Choroid plexus epithelial cell (primary cell): ENCODE measurements at regions not wholly inside any gene's neighbourhood (a gene's known extent, or its start where the extent isn't known, plus 50 kb on each side); places are given as distances from the start of the nearest gene placed in this dataset.

ENCODE experiments used
- DNase-seq: peaks from one replicate; pipeline ENCODE4 v3.0.0-alpha.2; 2010; ENCODE audit warnings: low read depth
- H3K4me3 ChIP-seq: 2 replicates; pipeline ENCODE4 v1.5.1; 2011; ENCODE audit warnings: low read depth, mild to moderate bottlenecking, control low read depth, low read length, moderate library complexity
- CTCF ChIP-seq: conservative IDR thresholded peaks from 2 replicates; pipeline ENCODE4 v1.5.1; 2011; ENCODE audit warnings: low read depth, mild to moderate bottlenecking, control low read depth, inconsistent platforms, low read length, moderate library complexity

- no peak for DNase-seq
- H3K4me3 ChIP-seq, result no peak overlapping the region
- no peak for TF ChIP-seq CTCF
Measured at GRCh38 chr4:85154591-85154990, 188.1 kb upstream of the WDFY3 start.

- no peak for TF ChIP-seq CTCF
- DNase-seq, result no peak
- H3K4me3 ChIP-seq, result no peak overlapping the region
Measured at GRCh38 chr4:85165808-85166207, 199.3 kb upstream of the WDFY3 start.

- no peak overlapping the region for H3K4me3 ChIP-seq
- TF ChIP-seq CTCF, result no peak
- DNase-seq, result no peak
Measured at GRCh38 chr4:85166318-85166717, 199.8 kb upstream of the WDFY3 start.

- no peak overlapping the region for H3K4me3 ChIP-seq
- DNase-seq, result no peak
- no peak for TF ChIP-seq CTCF
Measured at GRCh38 chr4:85168234-85168834, 201.8 kb upstream of the WDFY3 start.

- DNase-seq, result no peak
- no peak for TF ChIP-seq CTCF
- H3K4me3 ChIP-seq, result no peak overlapping the region
Measured at GRCh38 chr4:85170241-85170640, 203.8 kb upstream of the WDFY3 start.

GRCh38 chr4:85175190-85175589 is 208.7 kb upstream of the WDFY3 start:
- no peak for DNase-seq
- H3K4me3 ChIP-seq, result no peak overlapping the region
- TF ChIP-seq CTCF, result no peak

GRCh38 chr4:85177092-85177491 is 210.6 kb upstream of the WDFY3 start:
- no peak overlapping the region for H3K4me3 ChIP-seq
- DNase-seq, result no peak
- no peak for TF ChIP-seq CTCF
